OCI-LY1 (cell line): ENCODE measurements at regions not wholly inside any gene's neighbourhood (a gene's known extent, or its start where the extent isn't known, plus 50 kb on each side); places are given as distances from the start of the nearest gene placed in this dataset.

Experiments used
- EZH2 ChIP-seq: fragments of 200-600 bp; sonication (generic), shearing (Covaris generic); IDR thresholded peaks from 2 replicates; pipeline ENCODE4 v1.8.0; 2017; ENCODE audit warnings: borderline replicate concordance, mixed run types, mild to moderate bottlenecking, antibody characterized with exemption, low read length, moderate library complexity, mixed read lengths
- TF ChIP-seq, protein P1 (sequence below): fragments of 200-600 bp; sonication (generic), shearing (Covaris generic); IDR thresholded peaks from 2 replicates; pipeline ENCODE4 v1.5.1; 2017; ENCODE audit warnings: mild to moderate bottlenecking, antibody characterized with exemption, low read length, moderate library complexity, mixed read lengths

GRCh38 chr1:232334246-232334645, 295.7 kb downstream of the SIPA1L2 start:
- TF ChIP-seq, protein P1, sequence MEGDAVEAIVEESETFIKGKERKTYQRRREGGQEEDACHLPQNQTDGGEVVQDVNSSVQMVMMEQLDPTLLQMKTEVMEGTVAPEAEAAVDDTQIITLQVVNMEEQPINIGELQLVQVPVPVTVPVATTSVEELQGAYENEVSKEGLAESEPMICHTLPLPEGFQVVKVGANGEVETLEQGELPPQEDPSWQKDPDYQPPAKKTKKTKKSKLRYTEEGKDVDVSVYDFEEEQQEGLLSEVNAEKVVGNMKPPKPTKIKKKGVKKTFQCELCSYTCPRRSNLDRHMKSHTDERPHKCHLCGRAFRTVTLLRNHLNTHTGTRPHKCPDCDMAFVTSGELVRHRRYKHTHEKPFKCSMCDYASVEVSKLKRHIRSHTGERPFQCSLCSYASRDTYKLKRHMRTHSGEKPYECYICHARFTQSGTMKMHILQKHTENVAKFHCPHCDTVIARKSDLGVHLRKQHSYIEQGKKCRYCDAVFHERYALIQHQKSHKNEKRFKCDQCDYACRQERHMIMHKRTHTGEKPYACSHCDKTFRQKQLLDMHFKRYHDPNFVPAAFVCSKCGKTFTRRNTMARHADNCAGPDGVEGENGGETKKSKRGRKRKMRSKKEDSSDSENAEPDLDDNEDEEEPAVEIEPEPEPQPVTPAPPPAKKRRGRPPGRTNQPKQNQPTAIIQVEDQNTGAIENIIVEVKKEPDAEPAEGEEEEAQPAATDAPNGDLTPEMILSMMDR: no peak
- TF ChIP-seq EZH2: no peak
